ENCODE measurements at regions not wholly inside any gene's neighbourhood (a gene's known extent, or its start where the extent isn't known, plus 50 kb on each side); places are given as distances from the start of the nearest gene placed in this dataset.

DNA sequence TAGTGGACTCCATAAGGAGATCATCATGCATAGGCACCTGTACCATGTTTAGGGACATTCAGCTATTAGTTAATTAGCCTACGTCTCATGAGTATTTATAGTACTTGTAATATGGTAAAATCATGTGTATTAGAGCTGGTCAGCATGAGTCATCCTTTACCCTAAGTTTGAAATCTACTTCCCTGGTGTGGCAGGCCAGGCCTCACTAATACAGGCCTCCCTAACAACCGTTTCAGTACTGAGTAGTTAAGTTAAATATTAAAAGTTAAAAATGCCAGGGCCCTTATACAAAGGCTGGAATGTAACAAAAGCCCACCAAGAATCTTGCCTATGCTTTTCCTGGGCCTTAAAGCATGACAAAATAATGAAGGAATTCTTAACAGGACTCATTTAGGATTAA lies 356.3 kb upstream of the DPYD start:
- 33 to 39% methylated on average over 2 of the region's 2 CpGs for WGBS, 2 donors
- TF ChIP-seq, protein P1, sequence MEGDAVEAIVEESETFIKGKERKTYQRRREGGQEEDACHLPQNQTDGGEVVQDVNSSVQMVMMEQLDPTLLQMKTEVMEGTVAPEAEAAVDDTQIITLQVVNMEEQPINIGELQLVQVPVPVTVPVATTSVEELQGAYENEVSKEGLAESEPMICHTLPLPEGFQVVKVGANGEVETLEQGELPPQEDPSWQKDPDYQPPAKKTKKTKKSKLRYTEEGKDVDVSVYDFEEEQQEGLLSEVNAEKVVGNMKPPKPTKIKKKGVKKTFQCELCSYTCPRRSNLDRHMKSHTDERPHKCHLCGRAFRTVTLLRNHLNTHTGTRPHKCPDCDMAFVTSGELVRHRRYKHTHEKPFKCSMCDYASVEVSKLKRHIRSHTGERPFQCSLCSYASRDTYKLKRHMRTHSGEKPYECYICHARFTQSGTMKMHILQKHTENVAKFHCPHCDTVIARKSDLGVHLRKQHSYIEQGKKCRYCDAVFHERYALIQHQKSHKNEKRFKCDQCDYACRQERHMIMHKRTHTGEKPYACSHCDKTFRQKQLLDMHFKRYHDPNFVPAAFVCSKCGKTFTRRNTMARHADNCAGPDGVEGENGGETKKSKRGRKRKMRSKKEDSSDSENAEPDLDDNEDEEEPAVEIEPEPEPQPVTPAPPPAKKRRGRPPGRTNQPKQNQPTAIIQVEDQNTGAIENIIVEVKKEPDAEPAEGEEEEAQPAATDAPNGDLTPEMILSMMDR (IDR thresholded peaks at IDR 0.05) = no peak
- no peak for TF ChIP-seq POLR2A (IDR thresholded peaks at IDR 0.05)
- Histone ChIP-seq H3K4me3 (no peak overlapping the region), H3K36me3 (replicated peaks in 1 of 2; ENCODE audit: insufficient read depth in 1 of 2, low read depth in 2 of 2) (no peaks in the 10 kb centered on the region), H3K27me3 (no peaks in the 10 kb centered on the region), H3K9me3 (no peaks in the 10 kb centered on the region), H3K27ac (no peak overlapping the region), H3K4me1 (no peaks in the 10 kb centered on the region)
- DNase-seq (no peak), ATAC-seq (no peak)
- intact Hi-C loops (cut with DNase I) = no loop called here

DNA sequence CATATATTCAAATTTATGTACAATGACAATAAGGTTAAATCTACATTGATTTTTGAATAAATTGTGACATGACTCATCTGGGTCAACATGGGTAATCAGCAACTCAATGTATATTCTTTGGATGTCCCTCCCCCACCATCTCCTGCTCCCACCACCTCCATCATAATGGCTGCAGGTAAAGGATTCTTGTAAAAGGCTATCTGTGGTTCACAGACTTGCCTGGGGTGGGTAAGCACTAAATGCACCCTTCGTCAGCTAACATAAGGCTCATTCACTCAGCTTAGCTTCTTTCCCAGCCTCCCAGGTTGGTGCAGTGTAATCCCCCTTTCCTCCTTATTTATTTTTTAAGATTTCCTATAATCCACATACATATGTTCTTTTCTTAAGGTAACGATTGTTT lies 355.7 kb upstream of the DPYD start:
- Histone ChIP-seq H3K4me3 (no peak overlapping the region), H3K27ac (no peak overlapping the region), H3K27me3 (no peaks in the 10 kb centered on the region), H3K4me1 (no peaks in the 10 kb centered on the region), H3K9me3 (no peaks in the 10 kb centered on the region), H3K36me3 (replicated peaks in 1 of 2; ENCODE audit: insufficient read depth in 1 of 2, low read depth in 2 of 2) (no peaks in the 10 kb centered on the region)
- ATAC-seq (no peak), DNase-seq (no peak)
- TF ChIP-seq POLR2A (IDR thresholded peaks at IDR 0.05) = no peak
- TF ChIP-seq, protein P1 (IDR thresholded peaks at IDR 0.05) = no peak
- 86 to 90% methylated on average over 2 of the region's 2 CpGs for WGBS, 2 donors
- intact Hi-C loops (cut with DNase I) = no loop called here

DNA sequence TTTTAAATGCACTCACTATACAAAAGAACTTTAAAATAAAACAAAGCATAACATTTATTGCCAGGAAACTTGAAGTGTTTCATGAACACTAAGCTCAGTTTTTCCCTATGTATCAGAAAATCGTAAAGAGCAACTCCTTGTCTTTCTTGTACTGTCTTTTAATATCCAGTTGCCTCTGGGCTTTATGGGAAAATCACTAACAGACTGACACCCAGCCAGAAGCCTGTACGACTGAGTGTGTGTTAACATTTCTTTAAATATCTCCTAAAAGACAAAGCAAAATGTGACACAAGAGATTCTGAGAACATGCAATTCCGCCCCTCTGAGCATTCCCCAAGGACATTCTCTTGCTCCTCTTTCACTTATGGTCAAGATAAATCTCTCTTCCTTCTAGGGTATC lies 347.5 kb upstream of the DPYD start:
- DNase-seq (no peak), ATAC-seq (no peak)
- Histone ChIP-seq H3K4me1 (no peaks in the 10 kb centered on the region), H3K27me3 (no peaks in the 10 kb centered on the region), H3K27ac (no peak overlapping the region), H3K4me3 (no peak overlapping the region), H3K9me3 (no peaks in the 10 kb centered on the region), H3K36me3 (replicated peaks in 1 of 2; ENCODE audit: insufficient read depth in 1 of 2, low read depth in 2 of 2) (no peaks in the 10 kb centered on the region)
- TF ChIP-seq POLR2A (IDR thresholded peaks at IDR 0.05) = no peak
- TF ChIP-seq, protein P1 (IDR thresholded peaks at IDR 0.05) = no peak
- 50 to 55% methylated on average over 3 of the region's 3 CpGs for WGBS, 2 donors
- intact Hi-C loops (cut with DNase I) = no loop called here

DNA sequence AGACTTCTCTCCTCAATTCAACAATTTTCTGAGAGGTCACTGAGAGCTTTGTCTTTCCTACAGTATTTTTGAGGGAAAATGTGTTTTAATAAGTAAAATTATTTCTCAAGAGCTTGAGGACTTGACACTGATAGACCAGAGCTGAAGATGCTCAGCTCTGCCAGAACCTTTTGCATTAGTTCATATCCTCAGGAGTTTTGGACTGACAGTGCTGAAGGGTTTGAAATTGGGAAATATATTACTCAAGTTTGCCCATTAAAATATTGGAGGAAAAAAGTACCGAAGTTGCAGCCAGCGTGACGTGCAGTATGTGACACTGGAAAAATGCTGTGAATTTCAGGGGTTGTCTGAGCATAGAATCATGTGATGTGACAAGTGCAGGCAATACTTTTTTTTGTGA lies 346.6 kb upstream of the DPYD start:
- 72 to 74% methylated on average over 3 of the region's 3 CpGs for WGBS, 2 donors
- no peaks in the 10 kb centered on the region for H3K9me3 ChIP-seq

DNA sequence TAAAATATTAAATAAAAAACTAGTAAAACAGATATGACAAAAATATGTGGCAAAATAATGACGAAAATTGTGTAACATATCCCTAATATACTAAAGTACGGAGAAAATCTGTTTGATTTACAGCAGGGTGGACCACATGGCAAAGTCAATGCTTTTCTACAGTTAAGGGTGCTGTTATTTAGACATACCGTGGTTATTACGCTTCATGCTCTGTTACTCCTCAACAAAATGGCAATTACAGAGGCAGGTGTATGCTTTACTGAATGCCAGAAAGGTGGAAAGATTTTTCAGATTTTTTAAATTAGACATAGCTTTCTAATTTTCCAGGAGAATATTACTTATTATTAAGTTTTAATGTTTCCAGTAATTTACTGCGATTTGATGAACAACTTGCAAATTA lies 343.9 kb upstream of the DPYD start:
- H3K4me1 ChIP-seq = no peaks in the 10 kb centered on the region
- ATAC-seq (no peak), DNase-seq (no peak)
- H3K9me3 ChIP-seq = no peaks in the 10 kb centered on the region
- no peaks in the 10 kb centered on the region for H3K36me3 ChIP-seq (replicated peaks in 1 of 2; ENCODE audit: insufficient read depth in 1 of 2, low read depth in 2 of 2)
- TF ChIP-seq, protein P1 (IDR thresholded peaks at IDR 0.05) = no peak
- no peak for TF ChIP-seq POLR2A (IDR thresholded peaks at IDR 0.05)
- 69 to 78% methylated on average over 5 of the region's 5 CpGs for WGBS, 2 donors
- no peak overlapping the region for H3K27ac ChIP-seq
- intact Hi-C loops (cut with DNase I) = no loop called here
- no peaks in the 10 kb centered on the region for H3K27me3 ChIP-seq
- H3K4me3 ChIP-seq = no peak overlapping the region

More for the DNA sequence above, 346.6 kb upstream of the DPYD start:
- Histone ChIP-seq H3K27ac (no peak overlapping the region), H3K4me3 (no peak overlapping the region), H3K36me3 (replicated peaks in 1 of 2; ENCODE audit: insufficient read depth in 1 of 2, low read depth in 2 of 2) (no peaks in the 10 kb centered on the region), H3K4me1 (no peaks in the 10 kb centered on the region), H3K27me3 (no peaks in the 10 kb centered on the region)
- no peak for DNase-seq
- TF ChIP-seq, protein P1 (IDR thresholded peaks at IDR 0.05) = no peak
- no peak for TF ChIP-seq POLR2A (IDR thresholded peaks at IDR 0.05)
- intact Hi-C loops (cut with DNase I) = no loop called here
- no peak for ATAC-seq

Measured in body of pancreas (tissue), 4 donors.